Osteocyte (in vitro differentiated cells): ENCODE measurements at regions not wholly inside any gene's neighbourhood (a gene's known extent, or its start where the extent isn't known, plus 50 kb on each side); places are given as distances from the start of the nearest gene placed in this dataset.

Experiments
- DNase-seq: peaks from one replicate; pipeline ENCODE4 v3.0.0; 2021; ENCODE audit warnings: mixed read lengths; ENCODE audit not compliant: unreplicated experiment; ENCODE audit errors: extremely low spot score
- H3K27ac Mint-ChIP-seq: one replicate; pipeline ENCODE4 v1.8.0; 2021; ENCODE audit warnings: mild to moderate bottlenecking, mixed read lengths; ENCODE audit not compliant: unreplicated experiment
- H3K27me3 Mint-ChIP-seq: one replicate; pipeline ENCODE4 v1.8.0; 2021; ENCODE audit warnings: mixed read lengths; ENCODE audit not compliant: unreplicated experiment
- H3K36me3 Mint-ChIP-seq: one replicate; pipeline ENCODE4 v1.8.0; 2021; ENCODE audit warnings: mixed read lengths; ENCODE audit not compliant: unreplicated experiment
- H3K4me1 Mint-ChIP-seq: one replicate; pipeline ENCODE4 v1.8.0; 2021; ENCODE audit warnings: mixed read lengths; ENCODE audit not compliant: unreplicated experiment
- H3K4me3 Mint-ChIP-seq: one replicate; pipeline ENCODE4 v1.8.0; 2021; ENCODE audit warnings: mild to moderate bottlenecking, moderate library complexity, mixed read lengths; ENCODE audit not compliant: unreplicated experiment
- H3K9me3 Mint-ChIP-seq: one replicate; pipeline ENCODE4 v1.8.0; 2021; ENCODE audit warnings: mixed read lengths; ENCODE audit not compliant: unreplicated experiment
- CTCF ChIP-seq: fragments of 200-600 bp; sonication (generic); IDR thresholded peaks from 2 replicates; pipeline ENCODE4 v1.5.0; 2021; ENCODE audit warnings: antibody characterized with exemption, mild to moderate bottlenecking, moderate library complexity

DNA sequence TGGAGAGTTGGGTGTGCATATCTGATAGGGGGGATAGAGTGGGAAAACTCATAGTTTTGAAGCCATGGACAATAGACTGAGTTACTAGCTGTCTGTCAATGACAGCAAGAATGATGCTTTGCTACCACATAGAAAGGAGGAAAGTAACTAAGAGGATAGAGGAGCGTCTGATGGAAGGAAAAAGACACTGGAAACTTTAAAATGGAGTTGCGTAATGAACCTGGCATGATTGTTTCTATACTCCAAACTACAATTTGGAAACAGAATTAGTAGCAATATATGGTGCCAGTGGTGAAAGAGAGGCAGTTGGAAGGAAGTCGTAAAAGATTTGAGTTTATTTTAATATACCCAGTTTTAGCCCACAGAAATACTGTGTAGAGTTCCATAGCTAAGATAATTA lies 163.6 kb downstream of the TUSC7 start:
- Mint-ChIP-seq H3K4me3 (no peak overlapping the region), H3K27ac (no peak overlapping the region), H3K4me1 (peaks cover 3% of the 10 kb centered on the region), H3K9me3 (no peaks in the 10 kb centered on the region), H3K27me3 (peaks cover 3% of the 10 kb centered on the region), H3K36me3 (no peaks in the 10 kb centered on the region)
- no peak for TF ChIP-seq CTCF
- DNase-seq, result no peak

- Mint-ChIP-seq H3K27me3 (peaks cover 6% of the 10 kb centered on the region), H3K4me1 (no peaks in the 10 kb centered on the region), H3K36me3 (no peaks in the 10 kb centered on the region), H3K9me3 (no peaks in the 10 kb centered on the region), H3K27ac (no peak overlapping the region), H3K4me3 (no peak overlapping the region)
- DNase-seq, result no peak
- no peak for TF ChIP-seq CTCF
Observed at GRCh38 chr3:116877968-116878367, 168.4 kb downstream of the TUSC7 start.

DNA sequence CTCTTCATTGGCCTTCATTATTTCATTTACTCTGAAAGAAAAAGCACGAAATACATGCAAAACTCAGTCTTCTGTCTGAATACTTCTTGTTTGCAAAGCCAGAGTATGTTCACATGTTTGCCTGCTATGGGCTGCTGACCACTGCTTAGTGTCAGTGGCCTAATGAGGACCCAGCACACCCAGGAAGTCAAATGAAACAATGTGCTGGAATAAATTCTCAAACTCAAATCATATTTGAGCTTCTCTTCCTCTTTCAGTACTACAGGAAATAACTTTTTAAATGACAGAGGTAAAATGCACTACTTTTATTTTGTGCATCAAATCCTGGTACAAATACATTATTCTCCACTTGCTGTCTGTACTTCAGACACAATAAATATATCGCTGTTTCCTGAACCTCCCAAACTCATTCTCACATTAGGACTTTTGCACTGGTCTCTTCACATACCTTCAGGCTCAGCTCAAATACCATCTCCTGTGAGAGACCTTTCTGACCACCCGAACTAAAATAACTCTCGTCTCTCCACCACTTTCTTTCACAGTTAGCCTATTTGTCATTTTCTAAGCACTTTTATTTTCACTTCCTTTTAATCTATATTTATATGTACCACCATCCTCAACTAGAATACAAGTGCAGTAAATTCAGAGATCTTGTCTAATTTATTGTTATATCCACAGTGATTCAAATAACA lies 176.8 kb downstream of the TUSC7 start:
- DNase-seq, result no peak
- no peak for TF ChIP-seq CTCF
- no peaks in the 10 kb centered on the region for H3K4me1 Mint-ChIP-seq
- no peaks in the 10 kb centered on the region for H3K9me3 Mint-ChIP-seq
- peaks cover 19% of the 10 kb centered on the region for H3K27me3 Mint-ChIP-seq
- no peak overlapping the region for H3K27ac Mint-ChIP-seq
- no peaks in the 10 kb centered on the region for H3K36me3 Mint-ChIP-seq
- H3K4me3 Mint-ChIP-seq, result no peak overlapping the region

DNA sequence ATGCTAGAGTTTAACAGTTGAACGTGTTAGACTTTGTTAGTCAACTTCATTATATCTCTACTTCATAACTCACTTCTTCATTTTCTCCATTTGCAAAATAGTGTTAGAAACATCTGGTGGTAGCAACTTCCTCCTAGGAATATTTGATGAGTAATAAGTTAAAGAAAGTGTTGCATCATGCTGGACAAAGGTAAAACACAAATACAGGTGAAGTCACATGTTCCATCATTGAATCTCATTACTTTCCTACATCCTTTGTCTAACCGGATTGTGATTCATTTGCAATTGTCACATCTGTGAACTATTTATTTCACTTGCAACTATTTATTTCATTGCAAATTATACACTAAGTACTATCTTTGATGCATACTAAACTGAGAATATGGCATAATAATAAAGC lies 186.5 kb downstream of the TUSC7 start:
- no peak overlapping the region for H3K4me3 Mint-ChIP-seq
- H3K36me3 Mint-ChIP-seq, result no peaks in the 10 kb centered on the region
- H3K27ac Mint-ChIP-seq, result no peak overlapping the region
- H3K9me3 Mint-ChIP-seq, result no peaks in the 10 kb centered on the region
- H3K4me1 Mint-ChIP-seq, result no peaks in the 10 kb centered on the region
- no peak for DNase-seq
- TF ChIP-seq CTCF, result no peak
- peaks cover 8% of the 10 kb centered on the region for H3K27me3 Mint-ChIP-seq

- no peaks in the 10 kb centered on the region for H3K9me3 Mint-ChIP-seq
- no peaks in the 10 kb centered on the region for H3K36me3 Mint-ChIP-seq
- H3K27ac Mint-ChIP-seq, result no peak overlapping the region
- no peak for DNase-seq
- peaks cover 8% of the 10 kb centered on the region for H3K27me3 Mint-ChIP-seq
- no peak for TF ChIP-seq CTCF
- no peak overlapping the region for H3K4me3 Mint-ChIP-seq
- no peaks in the 10 kb centered on the region for H3K4me1 Mint-ChIP-seq
Observed at GRCh38 chr3:116897382-116897781, 187.8 kb downstream of the TUSC7 start.
